ENCODE measurements at regions not wholly inside any gene's neighbourhood (a gene's known extent, or its start where the extent isn't known, plus 50 kb on each side); places are given as distances from the start of the nearest gene placed in this dataset.

DNA sequence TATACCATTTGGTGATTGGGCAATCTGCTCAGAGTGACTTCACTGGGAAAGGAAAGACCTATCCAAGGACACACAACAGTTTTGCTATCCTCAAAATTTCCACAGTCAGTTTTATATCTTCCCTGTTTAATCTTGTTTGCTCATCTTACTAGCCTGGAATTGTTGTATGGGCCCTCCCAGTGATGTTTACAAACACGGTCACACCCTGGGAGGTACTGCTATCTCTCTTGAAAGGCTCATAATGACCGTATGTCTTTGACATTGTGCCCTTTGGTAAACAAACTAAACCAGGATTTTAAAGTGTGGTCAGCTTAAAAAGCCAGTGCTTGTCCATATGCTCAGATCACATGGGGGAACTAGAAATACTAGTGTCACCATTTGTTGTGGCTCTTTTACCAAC lies 277.0 kb downstream of the CDH2 start:
- Mint-ChIP-seq H3K4me3 (no peak overlapping the region), H3K36me3 (no peaks in the 10 kb centered on the region), H3K27ac (no peak overlapping the region), H3K4me1 (no peaks in the 10 kb centered on the region), H3K9me3 (peaks cover 0 to 9% (median 4%) of the 10 kb centered on the region in 7 donors), H3K27me3 (ENCODE audit: low read depth in 3 of 3) (peaks cover 0 to 1% (median 0%) of the 10 kb centered on the region in 3 donors)
- Histone ChIP-seq H3K27ac (ENCODE audit: low read depth in 1 of 2, low read length in 2 of 2) (no peak overlapping the region), H3K4me2 (replicated peaks; ENCODE audit: extremely low read depth, low read length, poor library complexity, severe bottlenecking) (no peak overlapping the region), H3K9me3 (replicated peaks in 1 of 2; ENCODE audit: control insufficient read depth in 1 of 2, insufficient read depth in 1 of 2, low read length in 2 of 2) (no peaks in the 10 kb centered on the region), H3K79me2 (ENCODE audit: insufficient read depth, low read length) (no peaks in the 10 kb centered on the region), H3K4me1 (ENCODE audit: control insufficient read depth in 1 of 2, insufficient read depth in 2 of 2, low read length in 2 of 2) (no peaks in the 10 kb centered on the region), H2AFZ (ENCODE audit: insufficient read depth, low read depth, low read length, poor library complexity, severe bottlenecking) (no peak overlapping the region), H3K4me3 (replicated peaks in 1 of 3; ENCODE audit: low read depth in 2 of 3, low read length in 3 of 3) (no peak overlapping the region), H3K9ac (ENCODE audit: insufficient read depth, low read length, poor library complexity, severe bottlenecking) (no peak overlapping the region), H3K36me3 (replicated peaks in 1 of 2; ENCODE audit: control insufficient read depth in 1 of 2, insufficient read depth in 2 of 2, low read length in 2 of 2) (no peaks in the 10 kb centered on the region), H3K27me3 (ENCODE audit: control insufficient read depth in 2 of 2, insufficient read depth in 2 of 2, low read length in 2 of 2) (no peaks in the 10 kb centered on the region), H4K20me1 (ENCODE audit: insufficient read depth, low read length) (no peaks in the 10 kb centered on the region)
- WGBS (ENCODE audit: insufficient coverage) = 47% methylated on average over 2 of the region's 2 CpGs
- no peak for DNase-seq
- TF ChIP-seq, protein P1, sequence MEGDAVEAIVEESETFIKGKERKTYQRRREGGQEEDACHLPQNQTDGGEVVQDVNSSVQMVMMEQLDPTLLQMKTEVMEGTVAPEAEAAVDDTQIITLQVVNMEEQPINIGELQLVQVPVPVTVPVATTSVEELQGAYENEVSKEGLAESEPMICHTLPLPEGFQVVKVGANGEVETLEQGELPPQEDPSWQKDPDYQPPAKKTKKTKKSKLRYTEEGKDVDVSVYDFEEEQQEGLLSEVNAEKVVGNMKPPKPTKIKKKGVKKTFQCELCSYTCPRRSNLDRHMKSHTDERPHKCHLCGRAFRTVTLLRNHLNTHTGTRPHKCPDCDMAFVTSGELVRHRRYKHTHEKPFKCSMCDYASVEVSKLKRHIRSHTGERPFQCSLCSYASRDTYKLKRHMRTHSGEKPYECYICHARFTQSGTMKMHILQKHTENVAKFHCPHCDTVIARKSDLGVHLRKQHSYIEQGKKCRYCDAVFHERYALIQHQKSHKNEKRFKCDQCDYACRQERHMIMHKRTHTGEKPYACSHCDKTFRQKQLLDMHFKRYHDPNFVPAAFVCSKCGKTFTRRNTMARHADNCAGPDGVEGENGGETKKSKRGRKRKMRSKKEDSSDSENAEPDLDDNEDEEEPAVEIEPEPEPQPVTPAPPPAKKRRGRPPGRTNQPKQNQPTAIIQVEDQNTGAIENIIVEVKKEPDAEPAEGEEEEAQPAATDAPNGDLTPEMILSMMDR (IDR thresholded peaks at IDR 0.05) = no peak
- intact Hi-C loops (cut with micrococcal nuclease) = no loop called here

DNA sequence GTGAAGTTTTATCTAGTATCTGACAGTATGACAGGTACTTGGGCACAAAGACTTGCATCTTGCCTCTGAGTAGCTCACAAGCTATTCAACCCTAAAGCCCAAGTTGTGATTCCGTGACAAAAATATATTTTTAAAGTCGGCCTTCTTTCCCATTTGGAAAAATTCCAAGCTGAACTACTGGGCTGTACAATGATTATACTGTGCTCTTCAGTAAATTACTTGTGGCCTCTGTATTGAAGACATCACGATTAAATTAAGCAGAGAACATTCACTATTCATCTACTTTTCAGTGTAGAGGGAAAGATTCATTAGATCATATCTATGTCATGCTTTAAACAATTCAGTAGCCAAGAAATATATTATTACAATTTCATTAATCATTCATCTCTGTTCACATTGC lies 282.2 kb downstream of the CDH2 start:
- 86% methylated on average over 1 of the region's 3 CpGs for whole genome bisulfite sequencing (ENCODE audit: insufficient coverage)
- H3K79me2 ChIP-seq (ENCODE audit: insufficient read depth, low read length) = no peaks in the 10 kb centered on the region
- Mint-ChIP-seq H3K27ac (no peak overlapping the region), H3K4me3 (no peak overlapping the region), H3K27me3 (ENCODE audit: low read depth in 3 of 3) (peaks cover 0 to 1% (median 0%) of the 10 kb centered on the region in 3 donors), H3K4me1 (no peaks in the 10 kb centered on the region), H3K9me3 (peaks cover 0 to 5% (median 3%) of the 10 kb centered on the region in 7 donors), H3K36me3 (no peaks in the 10 kb centered on the region)
- intact Hi-C loops (cut with micrococcal nuclease) = no loop called here
- H3K27ac ChIP-seq (ENCODE audit: low read depth in 1 of 2, low read length in 2 of 2) = no peak overlapping the region
- H3K4me1 ChIP-seq (ENCODE audit: control insufficient read depth in 1 of 2, insufficient read depth in 2 of 2, low read length in 2 of 2) = no peaks in the 10 kb centered on the region
- no peaks in the 10 kb centered on the region for H4K20me1 ChIP-seq (ENCODE audit: insufficient read depth, low read length)
- H3K9ac ChIP-seq (ENCODE audit: insufficient read depth, low read length, poor library complexity, severe bottlenecking) = no peak overlapping the region
- no peaks in the 10 kb centered on the region for H3K36me3 ChIP-seq (replicated peaks in 1 of 2; ENCODE audit: control insufficient read depth in 1 of 2, insufficient read depth in 2 of 2, low read length in 2 of 2)
- H3K4me3 ChIP-seq (replicated peaks in 1 of 3; ENCODE audit: low read depth in 2 of 3, low read length in 3 of 3) = no peak overlapping the region
- no peaks in the 10 kb centered on the region for H3K27me3 ChIP-seq (ENCODE audit: control insufficient read depth in 2 of 2, insufficient read depth in 2 of 2, low read length in 2 of 2)
- TF ChIP-seq, protein P1 (IDR thresholded peaks at IDR 0.05) = no peak
- H3K9me3 ChIP-seq (replicated peaks in 1 of 2; ENCODE audit: control insufficient read depth in 1 of 2, insufficient read depth in 1 of 2, low read length in 2 of 2) = no peaks in the 10 kb centered on the region
- no peak for DNase-seq
- H2AFZ ChIP-seq (ENCODE audit: insufficient read depth, low read depth, low read length, poor library complexity, severe bottlenecking) = no peak overlapping the region
- H3K4me2 ChIP-seq (replicated peaks; ENCODE audit: extremely low read depth, low read length, poor library complexity, severe bottlenecking) = no peak overlapping the region
